Pancreas (tissue), 10 donors: ENCODE measurements at regions not wholly inside any gene's neighbourhood (a gene's known extent, or its start where the extent isn't known, plus 50 kb on each side); places are given as distances from the start of the nearest gene placed in this dataset.

Experiments used
- ATAC-seq, 4 donors: fragments of 200-7000 bp; cut with Tn5 transposase; one replicate each; pipeline versions ENCODE4 v1.8.0 to v1.9.1; 2020; ENCODE audit warnings: mild to moderate bottlenecking in 4 of 4, moderate library complexity in 4 of 4
- DNase-seq, 6 donors: peaks; one replicate each; pipeline ENCODE4 v3.0.0-alpha.2; 2020
- FAIRE-seq: peaks from 2 replicates; lab custom pipeline; 2012; peaks lifted over from hg19 to GRCh38; lab: Jason Lieb, UNC
- H3K27ac ChIP-seq, 4 donors: fragments of 200-600 bp; sonication (generic); 1 replicate in 3 of 4; 2 replicates in 1 of 4; pipeline versions ENCODE4 v1.5.0 to v1.8.0; 2020
- H3K27me3 ChIP-seq, 4 donors: fragments of 200-600 bp; one replicate each; pipeline ENCODE4 v1.8.0; 2021
- H3K36me3 ChIP-seq, 3 donors: fragments of 200-600 bp; sonication (generic) in 1 of 3; one replicate each; pipeline versions ENCODE4 v1.5.0 to v1.8.0; 2020 to 2021
- H3K4me1 ChIP-seq, 3 donors: fragments of 200-600 bp; one replicate each; pipeline ENCODE4 v1.8.0; 2021
- H3K4me3 ChIP-seq, 4 donors: fragments of 200-600 bp; sonication (generic) in 2 of 4; one replicate each; pipeline versions ENCODE4 v1.5.0 to v1.8.0; 2020 to 2021
- H3K9me3 ChIP-seq, 4 donors: fragments of 200-600 bp; one replicate each; pipeline ENCODE4 v1.8.0; 2021
- WGBS, 2 donors: extraction: QIAGEN DNeasy Blood & Tissue Kit; methylation state at CpG; one replicate each; pipeline ENCODE4 v1.1.7; 2013; 5-methylcytosine and 5-hydroxymethylcytosine counted together
- intact Hi-C, 3 donors: fragments of 100-400 bp; cut with DNase I; formaldehyde crosslinking; loops; one replicate each; pipeline versions ENCODE4 v1.11.1 to v1.14.2; 2022
- TF ChIP-seq, protein P1 (sequence below), 4 donors: fragments of 200-600 bp; sonication (generic) in 3 of 4; IDR thresholded peaks; one replicate each; pipeline versions ENCODE4 v1.5.0 to v1.8.0; 2021; ENCODE audit warnings: antibody characterized with exemption in 4 of 4
- donor health status: healthy with polysubstance abuse.
- donor health status: DM: no; HTN: no; CAD: no; lungs with moderate emphysema.
- donor health status: DM: no; HTN: no; CAD: no.
- donor health status: control.
- donor health status: control.
- donor health status: Bipolar disorder and iron deficiency.
- donor health status: DM: yes; HTN: yes; CAD: no.
- donor health status: DM: no; HTN: no; CAD: no.
- donor health status: DM: no; HTN: no; CAD: no.
- donor health status: DM: yes; HTN: yes; CAD: no.

DNA sequence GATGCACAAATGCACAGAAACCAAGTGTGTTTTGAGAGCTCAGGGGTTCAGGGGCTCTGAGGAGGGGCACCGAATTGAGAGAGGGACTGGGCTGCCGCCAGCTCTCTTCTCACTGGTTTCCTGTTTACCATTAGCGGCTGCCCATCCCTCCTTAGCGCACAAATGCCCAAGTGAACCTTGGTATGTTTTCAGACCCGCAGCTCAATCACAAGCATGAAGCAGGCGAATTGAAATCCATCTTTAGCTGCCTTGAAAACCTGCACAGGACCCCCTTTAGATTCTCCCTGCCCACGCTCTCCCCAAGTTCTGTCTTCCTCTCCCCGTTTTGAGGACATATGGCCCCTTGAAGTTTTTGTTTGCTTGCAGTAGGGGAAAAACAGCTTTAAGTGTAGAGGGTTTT is 61.1 kb upstream of the ACOT11 start:
- peak overlapping the region in 1 of 4 donors; percentile 86 for H3K27ac ChIP-seq
- DNase-seq (no peak), FAIRE-seq (no peak), ATAC-seq (no peak)
- no peaks in the 10 kb centered on the region for H3K9me3 ChIP-seq
- no peaks in the 10 kb centered on the region for H3K27me3 ChIP-seq
- H3K4me3 ChIP-seq, result peak overlapping the region in 1 of 4 donors; percentile 56
- no peaks in the 10 kb centered on the region for H3K36me3 ChIP-seq
- peaks cover 0 to 9% (median 8%) of the 10 kb centered on the region in 3 donors for H3K4me1 ChIP-seq
- intact Hi-C loops, result loop anchor here in 2 of 3 donors (5.0 kb wide), 2 partner anchors 75 to 80 kb away; partner anchors contain the start of gene SSBP3 (in 1 of the 2)
- WGBS, 2 donors, result 69 to 75% methylated on average over 8 of the region's 8 CpGs
- TF ChIP-seq, protein P1, sequence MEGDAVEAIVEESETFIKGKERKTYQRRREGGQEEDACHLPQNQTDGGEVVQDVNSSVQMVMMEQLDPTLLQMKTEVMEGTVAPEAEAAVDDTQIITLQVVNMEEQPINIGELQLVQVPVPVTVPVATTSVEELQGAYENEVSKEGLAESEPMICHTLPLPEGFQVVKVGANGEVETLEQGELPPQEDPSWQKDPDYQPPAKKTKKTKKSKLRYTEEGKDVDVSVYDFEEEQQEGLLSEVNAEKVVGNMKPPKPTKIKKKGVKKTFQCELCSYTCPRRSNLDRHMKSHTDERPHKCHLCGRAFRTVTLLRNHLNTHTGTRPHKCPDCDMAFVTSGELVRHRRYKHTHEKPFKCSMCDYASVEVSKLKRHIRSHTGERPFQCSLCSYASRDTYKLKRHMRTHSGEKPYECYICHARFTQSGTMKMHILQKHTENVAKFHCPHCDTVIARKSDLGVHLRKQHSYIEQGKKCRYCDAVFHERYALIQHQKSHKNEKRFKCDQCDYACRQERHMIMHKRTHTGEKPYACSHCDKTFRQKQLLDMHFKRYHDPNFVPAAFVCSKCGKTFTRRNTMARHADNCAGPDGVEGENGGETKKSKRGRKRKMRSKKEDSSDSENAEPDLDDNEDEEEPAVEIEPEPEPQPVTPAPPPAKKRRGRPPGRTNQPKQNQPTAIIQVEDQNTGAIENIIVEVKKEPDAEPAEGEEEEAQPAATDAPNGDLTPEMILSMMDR (IDR thresholded peaks at IDR 0.05), result no peak

- no peak for DNase-seq
- Histone ChIP-seq H3K36me3 (no peaks in the 10 kb centered on the region), H3K27ac (no peak overlapping the region), H3K4me3 (no peak overlapping the region), H3K4me1 (peaks cover 0 to 9% (median 8%) of the 10 kb centered on the region in 3 donors), H3K27me3 (no peaks in the 10 kb centered on the region), H3K9me3 (no peaks in the 10 kb centered on the region)
- FAIRE-seq, result no peak
- no peak for ATAC-seq
- WGBS, 2 donors, result 56 to 58% methylated on average over 5 of the region's 5 CpGs
- TF ChIP-seq, protein P1 (IDR thresholded peaks at IDR 0.05), result no peak
- intact Hi-C loops, result loop anchor here in 2 of 3 donors (5.0 kb wide), 2 partner anchors 73 to 78 kb away; partner anchors contain the start of gene SSBP3 (in 1 of the 2)
Observed at GRCh38 chr1:54485416-54485815, 62.6 kb upstream of the ACOT11 start.

DNA sequence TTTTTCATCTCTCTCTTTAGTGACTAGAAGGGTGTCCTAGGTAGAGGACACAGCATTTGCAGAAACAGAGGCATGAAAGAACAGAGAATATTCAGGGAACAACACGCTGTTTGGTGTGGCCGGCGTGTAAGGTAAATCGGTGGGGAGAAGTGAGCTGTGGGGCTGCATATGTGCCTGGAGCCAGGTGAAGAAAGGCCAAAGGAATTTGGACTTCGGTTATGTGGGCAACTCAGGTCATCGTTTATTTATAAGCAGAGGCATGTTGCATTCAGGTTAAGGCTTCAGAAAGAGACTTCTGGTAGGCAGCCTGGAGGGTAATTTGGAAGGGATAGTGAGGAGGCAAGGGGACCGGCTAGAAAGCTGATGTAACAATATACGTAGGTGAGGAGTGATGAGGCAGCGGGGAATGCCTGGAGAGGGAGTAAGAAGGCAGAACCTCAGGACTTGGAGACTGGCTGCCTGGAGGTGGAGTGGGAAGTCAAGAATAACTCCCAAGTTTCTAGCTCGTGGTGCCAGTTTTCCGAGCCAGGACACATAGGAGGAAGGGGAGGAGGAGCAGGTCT is 64.1 kb upstream of the ACOT11 start:
- peaks cover 0 to 9% (median 8%) of the 10 kb centered on the region in 3 donors for H3K4me1 ChIP-seq
- intact Hi-C loops, result no loop called here
- H3K9me3 ChIP-seq, result no peaks in the 10 kb centered on the region
- DNase-seq, result no peak
- H3K27me3 ChIP-seq, result no peaks in the 10 kb centered on the region
- 79 to 85% methylated on average over 11 of the region's 11 CpGs for WGBS, 2 donors
- no peak for FAIRE-seq
- H3K36me3 ChIP-seq, result no peaks in the 10 kb centered on the region
- H3K4me3 ChIP-seq, result no peak overlapping the region
- no peak for ATAC-seq
- TF ChIP-seq, protein P1 (IDR thresholded peaks at IDR 0.05), result no peak
- no peak overlapping the region for H3K27ac ChIP-seq

- Histone ChIP-seq H3K27me3 (no peaks in the 10 kb centered on the region), H3K4me3 (no peak overlapping the region), H3K27ac (no peak overlapping the region), H3K36me3 (no peaks in the 10 kb centered on the region), H3K9me3 (no peaks in the 10 kb centered on the region), H3K4me1 (no peaks in the 10 kb centered on the region)
- no peak for FAIRE-seq
- no peak for DNase-seq
- TF ChIP-seq, protein P1 (IDR thresholded peaks at IDR 0.05), result no peak
- intact Hi-C loops, result no loop called here
- 84 to 88% methylated on average over 5 of the region's 5 CpGs for WGBS, 2 donors
- no peak for ATAC-seq
Observed at GRCh38 chr1:54481201-54481884, 66.7 kb upstream of the ACOT11 start.

GRCh38 chr1:54480525-54480848 is 67.5 kb upstream of the ACOT11 start:
- no peak overlapping the region for H3K27ac ChIP-seq
- WGBS, 2 donors, result 43 to 56% methylated on average over 4 of the region's 4 CpGs
- intact Hi-C loops, result no loop called here
- TF ChIP-seq, protein P1 (IDR thresholded peaks at IDR 0.05), result no peak
- ATAC-seq, result no peak
- no peaks in the 10 kb centered on the region for H3K4me1 ChIP-seq
- H3K27me3 ChIP-seq, result no peaks in the 10 kb centered on the region
- no peaks in the 10 kb centered on the region for H3K9me3 ChIP-seq
- no peaks in the 10 kb centered on the region for H3K36me3 ChIP-seq
- FAIRE-seq, result no peak
- no peak for DNase-seq
- no peak overlapping the region for H3K4me3 ChIP-seq
